ENCODE measurements at regions not wholly inside any gene's neighbourhood (a gene's known extent, or its start where the extent isn't known, plus 50 kb on each side); places are given as distances from the start of the nearest gene placed in this dataset.

DNA sequence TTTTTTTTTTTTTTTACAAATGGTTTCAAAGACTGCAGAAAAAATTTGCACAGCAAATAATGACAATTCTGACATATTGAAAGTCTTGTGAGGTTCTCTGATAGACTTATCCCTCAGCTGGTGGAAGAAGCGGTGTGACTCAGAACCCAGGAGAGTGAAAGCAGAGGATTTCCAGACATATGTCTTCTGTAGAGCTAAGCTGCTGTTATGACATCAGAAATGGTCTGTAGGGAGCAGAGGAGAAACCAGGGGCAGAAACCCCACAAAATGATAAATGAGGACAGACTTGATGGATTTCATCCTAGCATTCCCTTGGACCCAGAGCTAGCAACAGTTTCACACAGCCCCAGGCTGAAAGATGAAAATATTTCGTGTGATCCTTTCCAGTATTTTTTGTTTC lies 582.6 kb downstream of the METTL15 start:
- H3K36me3 ChIP-seq (ENCODE audit: low read length), result no peaks in the 10 kb centered on the region
- H3K79me2 ChIP-seq (ENCODE audit: insufficient read depth, low read length), result no peaks in the 10 kb centered on the region
- H3K9me2 ChIP-seq (replicated peaks; ENCODE audit: insufficient read depth, low read length), result no peaks in the 10 kb centered on the region
- no peaks in the 10 kb centered on the region for H3K27me3 ChIP-seq (ENCODE audit: low read length)
- no peak for TF ChIP-seq EZH2phosphoT487 (conservative IDR thresholded peaks at IDR 0.05; ENCODE audit: low read length)
- TF ChIP-seq, protein P1, sequence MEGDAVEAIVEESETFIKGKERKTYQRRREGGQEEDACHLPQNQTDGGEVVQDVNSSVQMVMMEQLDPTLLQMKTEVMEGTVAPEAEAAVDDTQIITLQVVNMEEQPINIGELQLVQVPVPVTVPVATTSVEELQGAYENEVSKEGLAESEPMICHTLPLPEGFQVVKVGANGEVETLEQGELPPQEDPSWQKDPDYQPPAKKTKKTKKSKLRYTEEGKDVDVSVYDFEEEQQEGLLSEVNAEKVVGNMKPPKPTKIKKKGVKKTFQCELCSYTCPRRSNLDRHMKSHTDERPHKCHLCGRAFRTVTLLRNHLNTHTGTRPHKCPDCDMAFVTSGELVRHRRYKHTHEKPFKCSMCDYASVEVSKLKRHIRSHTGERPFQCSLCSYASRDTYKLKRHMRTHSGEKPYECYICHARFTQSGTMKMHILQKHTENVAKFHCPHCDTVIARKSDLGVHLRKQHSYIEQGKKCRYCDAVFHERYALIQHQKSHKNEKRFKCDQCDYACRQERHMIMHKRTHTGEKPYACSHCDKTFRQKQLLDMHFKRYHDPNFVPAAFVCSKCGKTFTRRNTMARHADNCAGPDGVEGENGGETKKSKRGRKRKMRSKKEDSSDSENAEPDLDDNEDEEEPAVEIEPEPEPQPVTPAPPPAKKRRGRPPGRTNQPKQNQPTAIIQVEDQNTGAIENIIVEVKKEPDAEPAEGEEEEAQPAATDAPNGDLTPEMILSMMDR (IDR thresholded peaks at IDR 0.05; ENCODE audit: insufficient read depth, low read length, poor library complexity, severe bottlenecking), result no peak
- H3K27ac ChIP-seq (ENCODE audit: low read depth, low read length), result no peak overlapping the region
- H3F3A ChIP-seq (ENCODE audit: insufficient read depth), result no peaks in the 10 kb centered on the region
- no peaks in the 10 kb centered on the region for H3K9me3 ChIP-seq (ENCODE audit: insufficient read depth, low read length)
- H4K20me1 ChIP-seq (ENCODE audit: low read depth, low read length), result no peaks in the 10 kb centered on the region
- no peak overlapping the region for H3K4me3 ChIP-seq (ENCODE audit: insufficient read depth, low read length, poor library complexity, severe bottlenecking)
- no peak overlapping the region for H3K4me2 ChIP-seq (ENCODE audit: low read depth, low read length, poor library complexity, severe bottlenecking)
- no peak overlapping the region for H3K9ac ChIP-seq (ENCODE audit: low read length)
- H2AFZ ChIP-seq (ENCODE audit: low read depth, low read length, severe bottlenecking), result no peak overlapping the region

DNA sequence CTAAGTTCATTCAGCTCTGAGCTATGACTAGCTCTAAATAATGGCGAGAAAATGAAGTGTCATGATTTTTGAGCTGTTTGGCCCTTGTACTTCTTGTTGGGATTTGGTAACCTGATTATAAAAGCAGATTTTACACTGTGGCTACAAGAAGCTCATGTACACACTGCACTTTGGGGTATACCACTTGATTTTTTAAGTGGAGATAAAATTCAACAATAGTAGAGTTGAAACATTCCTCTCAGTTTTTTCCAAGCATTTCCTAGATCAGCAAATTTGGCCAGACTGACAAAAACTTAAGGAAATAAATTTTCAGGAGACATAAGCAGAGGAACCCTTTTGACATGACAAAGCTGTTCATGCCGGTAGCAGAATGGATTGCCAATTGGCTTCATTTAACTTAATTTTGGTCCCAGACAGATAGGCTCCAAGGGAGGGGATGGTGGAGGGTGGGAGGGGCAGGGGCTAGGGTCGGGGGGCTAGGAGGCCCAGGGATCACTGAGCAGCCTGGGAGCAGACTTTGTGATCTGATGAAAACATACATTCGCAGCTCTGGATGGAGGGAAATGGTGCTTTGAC lies 575.9 kb downstream of the METTL15 start:
- no peaks in the 10 kb centered on the region for H3F3A ChIP-seq (ENCODE audit: insufficient read depth)
- H4K20me1 ChIP-seq (ENCODE audit: low read depth, low read length), result no peaks in the 10 kb centered on the region
- no peak overlapping the region for H2AFZ ChIP-seq (ENCODE audit: low read depth, low read length, severe bottlenecking)
- H3K4me3 ChIP-seq (ENCODE audit: insufficient read depth, low read length, poor library complexity, severe bottlenecking), result no peak overlapping the region
- H3K9me2 ChIP-seq (replicated peaks; ENCODE audit: insufficient read depth, low read length), result no peaks in the 10 kb centered on the region; the same call in 1 of the 2 replicates
- H3K4me2 ChIP-seq (ENCODE audit: low read depth, low read length, poor library complexity, severe bottlenecking), result no peak overlapping the region
- H3K9me3 ChIP-seq (ENCODE audit: insufficient read depth, low read length), result no peaks in the 10 kb centered on the region
- no peak overlapping the region for H3K27ac ChIP-seq (ENCODE audit: low read depth, low read length)
- no peak overlapping the region for H3K9ac ChIP-seq (ENCODE audit: low read length)
- TF ChIP-seq EZH2phosphoT487 (conservative IDR thresholded peaks at IDR 0.05; ENCODE audit: low read length), result no peak
- TF ChIP-seq, protein P1 (IDR thresholded peaks at IDR 0.05; ENCODE audit: insufficient read depth, low read length, poor library complexity, severe bottlenecking), result no peak
- H3K79me2 ChIP-seq (ENCODE audit: insufficient read depth, low read length), result no peaks in the 10 kb centered on the region
- H3K36me3 ChIP-seq (ENCODE audit: low read length), result no peaks in the 10 kb centered on the region
- H3K27me3 ChIP-seq (ENCODE audit: low read length), result no peaks in the 10 kb centered on the region

DNA sequence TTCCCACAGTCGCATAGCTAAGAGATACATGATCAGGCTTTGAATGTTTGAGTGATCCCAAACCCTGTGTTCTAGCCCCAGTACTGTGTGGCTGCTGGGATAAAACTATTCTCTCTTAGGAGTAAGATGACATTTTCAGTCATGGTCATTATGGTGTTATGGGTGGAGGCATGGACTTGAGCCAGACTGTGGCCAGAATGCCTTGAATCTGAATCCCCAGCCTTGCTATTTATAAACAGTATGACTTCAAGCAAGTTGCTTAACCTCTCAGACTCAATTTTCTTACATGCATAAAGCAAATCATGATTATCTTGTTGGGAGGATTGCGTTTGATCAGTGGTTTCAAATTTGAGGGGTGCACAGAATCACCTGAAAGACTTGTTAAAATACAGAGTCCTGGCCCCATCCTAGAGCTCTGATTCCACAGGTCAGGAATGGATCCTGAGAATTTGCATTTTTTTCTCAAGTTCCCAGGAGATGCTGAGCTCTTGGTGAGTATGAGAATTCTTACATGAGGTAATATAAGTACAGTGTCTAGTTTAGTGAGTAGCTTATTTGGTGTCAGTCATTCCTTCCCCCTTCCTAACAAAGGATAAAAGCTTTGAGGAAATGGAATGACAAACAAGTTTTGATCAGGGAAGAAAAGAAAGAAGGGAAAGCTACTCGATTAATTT lies 571.7 kb downstream of the METTL15 start:
- Histone ChIP-seq H3K79me2 (ENCODE audit: insufficient read depth, low read length) (no peaks in the 10 kb centered on the region), H2AFZ (ENCODE audit: low read depth, low read length, severe bottlenecking) (no peak overlapping the region), H3K27me3 (ENCODE audit: low read length) (no peaks in the 10 kb centered on the region), H3K4me2 (ENCODE audit: low read depth, low read length, poor library complexity, severe bottlenecking) (no peak overlapping the region), H3K4me3 (ENCODE audit: insufficient read depth, low read length, poor library complexity, severe bottlenecking) (no peak overlapping the region), H3K36me3 (ENCODE audit: low read length) (no peaks in the 10 kb centered on the region), H3K9me3 (ENCODE audit: insufficient read depth, low read length) (no peaks in the 10 kb centered on the region), H4K20me1 (ENCODE audit: low read depth, low read length) (no peaks in the 10 kb centered on the region), H3K9ac (ENCODE audit: low read length) (no peak overlapping the region), H3K9me2 (replicated peaks; ENCODE audit: insufficient read depth, low read length) (no peaks in the 10 kb centered on the region; the same call in 1 of the 2 replicates), H3K27ac (ENCODE audit: low read depth, low read length) (no peak overlapping the region), H3F3A (ENCODE audit: insufficient read depth) (no peaks in the 10 kb centered on the region)
- no peak for TF ChIP-seq EZH2phosphoT487 (conservative IDR thresholded peaks at IDR 0.05; ENCODE audit: low read length)
- TF ChIP-seq, protein P1 (IDR thresholded peaks at IDR 0.05; ENCODE audit: insufficient read depth, low read length, poor library complexity, severe bottlenecking), result no peak

Measured in SU-DHL-6 (cell line).